SK-N-SH treated with all-trans-retinoic acid at 6 μM for 48 hours (cell line): ENCODE measurements at regions not wholly inside any gene's neighbourhood (a gene's known extent, or its start where the extent isn't known, plus 50 kb on each side); places are given as distances from the start of the nearest gene placed in this dataset.

ENCODE experiments used
- PPARA ChIP-seq: fragments of 250-450 bp; sonication (Bioruptor Pico); IDR thresholded peaks from 2 replicates; pipeline ENCODE4 v1.5.0; 2020; ENCODE audit warnings: mild to moderate bottlenecking, borderline replicate concordance
- RARB ChIP-seq: fragments of 250-450 bp; sonication (Bioruptor Pico); IDR thresholded peaks from 2 replicates; pipeline ENCODE4 v1.8.0; 2021; ENCODE audit warnings: mild to moderate bottlenecking, moderate library complexity
- TCF4 ChIP-seq: fragments of 250-450 bp; sonication (Bioruptor Pico); IDR thresholded peaks from 2 replicates; pipeline ENCODE4 v1.8.0; 2021; ENCODE audit warnings: mild to moderate bottlenecking, moderate library complexity, borderline replicate concordance
- ZNF8 ChIP-seq: fragments of 450-650 bp; formaldehyde crosslinking; IDR thresholded peaks from 2 replicates; pipeline ENCODE4 v1.5.0; 2020; ENCODE audit warnings: mild to moderate bottlenecking, moderate library complexity
- TF ChIP-seq, protein P1 (sequence below): fragments of 250-450 bp; sonication (Bioruptor Pico); IDR thresholded peaks from 2 replicates; pipeline ENCODE4 v1.8.0; 2021; ENCODE audit warnings: low read depth, mild to moderate bottlenecking, moderate library complexity, borderline replicate concordance

GRCh38 chr10:131776496-131776895 lies 124.3 kb upstream of the PPP2R2D start:
- TF ChIP-seq PPARA (CRISPR knock-in tag) (no peak), ZNF8 (CRISPR knock-in tag) (no peak), TCF4 (no peak), RARB (CRISPR knock-in tag) (no peak)
- TF ChIP-seq, protein P1, sequence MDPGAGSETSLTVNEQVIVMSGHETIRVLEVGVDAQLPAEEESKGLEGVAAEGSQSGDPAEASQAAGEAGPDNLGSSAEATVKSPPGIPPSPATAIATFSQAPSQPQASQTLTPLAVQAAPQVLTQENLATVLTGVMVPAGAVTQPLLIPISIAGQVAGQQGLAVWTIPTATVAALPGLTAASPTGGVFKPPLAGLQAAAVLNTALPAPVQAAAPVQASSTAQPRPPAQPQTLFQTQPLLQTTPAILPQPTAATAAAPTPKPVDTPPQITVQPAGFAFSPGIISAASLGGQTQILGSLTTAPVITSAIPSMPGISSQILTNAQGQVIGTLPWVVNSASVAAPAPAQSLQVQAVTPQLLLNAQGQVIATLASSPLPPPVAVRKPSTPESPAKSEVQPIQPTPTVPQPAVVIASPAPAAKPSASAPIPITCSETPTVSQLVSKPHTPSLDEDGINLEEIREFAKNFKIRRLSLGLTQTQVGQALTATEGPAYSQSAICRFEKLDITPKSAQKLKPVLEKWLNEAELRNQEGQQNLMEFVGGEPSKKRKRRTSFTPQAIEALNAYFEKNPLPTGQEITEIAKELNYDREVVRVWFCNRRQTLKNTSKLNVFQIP (CRISPR knock-in tag) = no peak
